ENCODE measurements at regions not wholly inside any gene's neighbourhood (a gene's known extent, or its start where the extent isn't known, plus 50 kb on each side); places are given as distances from the start of the nearest gene placed in this dataset.

DNA sequence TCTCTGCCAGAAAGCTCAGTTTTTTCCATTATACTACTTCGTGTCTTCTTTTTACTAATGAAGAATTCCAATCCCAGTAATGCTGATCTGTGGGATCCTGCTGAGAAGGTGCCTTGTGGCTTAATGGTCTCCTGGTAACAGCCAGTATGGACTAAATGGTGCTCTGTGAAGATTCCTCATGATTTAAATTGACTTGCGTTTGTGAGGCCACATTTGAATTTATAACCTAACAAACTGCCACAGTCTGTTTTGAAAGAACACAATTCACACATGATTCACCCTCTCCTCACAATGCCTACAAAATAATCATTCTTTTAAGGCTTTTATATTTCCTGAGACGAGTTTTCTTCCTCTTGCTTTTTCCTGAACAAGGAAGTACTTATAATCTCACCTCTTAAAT lies 140.0 kb downstream of the MBL2 start:
- Histone ChIP-seq H3K79me2 (ENCODE audit: insufficient read depth, low read length) (no peaks in the 10 kb centered on the region), H3K79me1 (ENCODE audit: insufficient read depth, low read depth, low read length, poor library complexity, severe bottlenecking) (no peaks in the 10 kb centered on the region), H3K4me1 (ENCODE audit: insufficient read depth, low read length) (no peaks in the 10 kb centered on the region), H2BK12ac (ENCODE audit: insufficient read length, low read depth, low read length) (no peak overlapping the region), H3K4me2 (ENCODE audit: insufficient read depth, insufficient read length, low read length) (no peak overlapping the region), H3K14ac (ENCODE audit: insufficient read depth, low read length) (no peak overlapping the region), H2BK20ac (ENCODE audit: low read depth, low read length, poor library complexity, severe bottlenecking) (no peak overlapping the region), H2BK15ac (ENCODE audit: low read depth, low read length) (no peak overlapping the region), H3K23ac (ENCODE audit: insufficient read length, low read depth, low read length) (no peak overlapping the region), H2AK5ac (ENCODE audit: insufficient read length, low read length) (no peak overlapping the region), H3K27me3 (ENCODE audit: insufficient read depth, low read length) (no peaks in the 10 kb centered on the region), H3K9ac (ENCODE audit: extremely low read depth, insufficient read length, low read length) (no peak overlapping the region), H4K5ac (ENCODE audit: insufficient read length, low read depth, low read length) (no peak overlapping the region), H3K27ac (ENCODE audit: insufficient read length, low read depth, low read length) (no peak overlapping the region), H2AFZ (ENCODE audit: low read length) (no peak overlapping the region), H3K23me2 (ENCODE audit: insufficient read length, low read depth, low read length, poor library complexity, severe bottlenecking) (no peaks in the 10 kb centered on the region), H2BK120ac (ENCODE audit: low read depth, low read length, poor library complexity, severe bottlenecking) (no peak overlapping the region), H4K20me1 (ENCODE audit: control insufficient read depth, insufficient read depth, insufficient read length) (no peaks in the 10 kb centered on the region), H3K4ac (ENCODE audit: low read depth, low read length) (no peak overlapping the region), H4K8ac (replicated peaks; ENCODE audit: insufficient read length, low read depth, low read length) (no peak overlapping the region), H3K18ac (ENCODE audit: insufficient read length, low read depth, low read length) (no peak overlapping the region), H3T11ph (ENCODE audit: low read length) (no peak overlapping the region), H4K91ac (ENCODE audit: insufficient read length, low read depth, low read length) (no peak overlapping the region), H3K56ac (ENCODE audit: insufficient read length, low read depth, low read length) (no peak overlapping the region), H3K9me3 (ENCODE audit: control insufficient read depth, low read depth, low read length) (no peaks in the 10 kb centered on the region), H2BK5ac (ENCODE audit: insufficient read length, low read length) (no peak overlapping the region)
- TF ChIP-seq, protein P1, sequence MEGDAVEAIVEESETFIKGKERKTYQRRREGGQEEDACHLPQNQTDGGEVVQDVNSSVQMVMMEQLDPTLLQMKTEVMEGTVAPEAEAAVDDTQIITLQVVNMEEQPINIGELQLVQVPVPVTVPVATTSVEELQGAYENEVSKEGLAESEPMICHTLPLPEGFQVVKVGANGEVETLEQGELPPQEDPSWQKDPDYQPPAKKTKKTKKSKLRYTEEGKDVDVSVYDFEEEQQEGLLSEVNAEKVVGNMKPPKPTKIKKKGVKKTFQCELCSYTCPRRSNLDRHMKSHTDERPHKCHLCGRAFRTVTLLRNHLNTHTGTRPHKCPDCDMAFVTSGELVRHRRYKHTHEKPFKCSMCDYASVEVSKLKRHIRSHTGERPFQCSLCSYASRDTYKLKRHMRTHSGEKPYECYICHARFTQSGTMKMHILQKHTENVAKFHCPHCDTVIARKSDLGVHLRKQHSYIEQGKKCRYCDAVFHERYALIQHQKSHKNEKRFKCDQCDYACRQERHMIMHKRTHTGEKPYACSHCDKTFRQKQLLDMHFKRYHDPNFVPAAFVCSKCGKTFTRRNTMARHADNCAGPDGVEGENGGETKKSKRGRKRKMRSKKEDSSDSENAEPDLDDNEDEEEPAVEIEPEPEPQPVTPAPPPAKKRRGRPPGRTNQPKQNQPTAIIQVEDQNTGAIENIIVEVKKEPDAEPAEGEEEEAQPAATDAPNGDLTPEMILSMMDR (conservative IDR thresholded peaks at IDR 0.05) = no peak
- Mint-ChIP-seq H3K4me3 (no peak overlapping the region), H3K9me3 (no peaks in the 10 kb centered on the region), H3K27ac (peak overlapping the region in 1 of 3 experiments; percentile 17; a peak in 1 of 7 replicates), H3K4me1 (peaks cover 8 to 11% of the 10 kb centered on the region in 2 experiments), H3K27me3 (ENCODE audit: low read depth) (no peaks in the 10 kb centered on the region), H3K36me3 (ENCODE audit: insufficient read depth in 1 of 3, low read depth in 3 of 3) (no peaks in the 10 kb centered on the region; a peak in 1 of 7 replicates)
- DNase-seq = no peak
- WGBS (ENCODE audit: extremely low coverage, insufficient read length, low lambda C conversion rate) = no CpG with 5 or more reads among the region's 3 CpGs
